ENCODE measurements at regions not wholly inside any gene's neighbourhood (a gene's known extent, or its start where the extent isn't known, plus 50 kb on each side); places are given as distances from the start of the nearest gene placed in this dataset.
A peak's percentile ranks its signal among the peaks of the same experiment; 100 is the strongest.

- peak; percentile 63 for TF ChIP-seq CTCF (IDR thresholded peaks at IDR 0.05)
- no peak for TF ChIP-seq ELK1 (IDR thresholded peaks at IDR 0.05; ENCODE audit: low read depth, low read length)
- TF ChIP-seq PBX3 (IDR thresholded peaks at IDR 0.05): no peak
- no peak for TF ChIP-seq POLR2AphosphoS2 (conservative IDR thresholded peaks at IDR 0.05; ENCODE audit: low read length)
- no peak for TF ChIP-seq HMGXB4 (CRISPR knock-in tag; IDR thresholded peaks at IDR 0.05; ENCODE audit: borderline replicate concordance)
- no peak for TF ChIP-seq REST (IDR thresholded peaks at IDR 0.05)
- no peak for TF ChIP-seq EHMT2 (IDR thresholded peaks at IDR 0.05; ENCODE audit: low read depth)
- no peak for TF ChIP-seq POLR2A (IDR thresholded peaks at IDR 0.05; ENCODE audit: low read length)
- TF ChIP-seq NFE2L2 (conservative IDR thresholded peaks at IDR 0.05; ENCODE audit: low read length): no peak
- TF ChIP-seq KDM1A (IDR thresholded peaks at IDR 0.05; ENCODE audit: low read depth): no peak
- TF ChIP-seq GATA3 (IDR thresholded peaks at IDR 0.05; ENCODE audit: borderline replicate concordance): no peak
- TF ChIP-seq SMC3 (IDR thresholded peaks at IDR 0.05): peak; percentile 62
- TF ChIP-seq HOXB13 (CRISPR knock-in tag; IDR thresholded peaks at IDR 0.05; ENCODE audit: low read depth): no peak
- TF ChIP-seq MAFK (IDR thresholded peaks at IDR 0.05; ENCODE audit: partially characterized antibody): no peak
These were observed 221.0 kb upstream of the CSF3R start for GRCh38 chr1:36703526-36704208.

Data from A549 (cell line).